ENCODE measurements at regions not wholly inside any gene's neighbourhood (a gene's known extent, or its start where the extent isn't known, plus 50 kb on each side); places are given as distances from the start of the nearest gene placed in this dataset.

DNA sequence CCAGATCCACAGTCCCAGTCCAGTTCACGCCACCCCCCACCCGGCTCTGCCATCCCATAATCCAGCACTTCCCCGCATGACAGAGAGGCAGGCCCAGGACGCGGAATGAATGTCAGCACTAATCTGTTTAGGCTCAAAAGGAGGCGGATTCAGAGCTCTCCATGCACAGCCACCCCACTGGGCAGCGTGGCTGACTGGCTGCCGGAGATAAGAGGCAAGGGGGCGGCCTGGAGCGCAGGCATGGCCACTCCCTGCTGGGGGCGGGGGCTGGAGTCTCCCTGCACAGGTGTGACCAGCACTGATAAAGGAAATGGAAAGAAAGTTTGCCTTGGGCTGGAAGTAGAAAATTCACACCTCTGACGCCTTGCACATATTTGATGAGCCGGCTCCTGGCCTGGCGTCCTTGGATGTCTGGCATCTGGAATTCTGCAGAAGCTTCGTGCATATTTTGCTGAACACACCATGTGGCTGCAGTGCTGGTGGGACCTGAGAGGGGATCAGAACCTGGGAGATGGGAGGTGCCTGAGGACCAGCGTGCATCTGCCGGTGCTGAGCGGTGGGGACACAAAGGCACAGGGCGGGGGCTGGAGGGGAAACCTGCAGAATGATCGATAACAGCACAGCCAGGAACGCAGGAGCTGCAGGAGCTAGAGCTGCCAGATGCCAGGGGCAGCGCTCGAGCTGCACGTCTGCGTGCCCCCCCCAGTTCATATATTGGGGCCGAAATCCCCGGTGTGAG is 344.4 kb downstream of the CTTN start:
- no peak for DNase-seq (ENCODE audit: low spot score)

DNA sequence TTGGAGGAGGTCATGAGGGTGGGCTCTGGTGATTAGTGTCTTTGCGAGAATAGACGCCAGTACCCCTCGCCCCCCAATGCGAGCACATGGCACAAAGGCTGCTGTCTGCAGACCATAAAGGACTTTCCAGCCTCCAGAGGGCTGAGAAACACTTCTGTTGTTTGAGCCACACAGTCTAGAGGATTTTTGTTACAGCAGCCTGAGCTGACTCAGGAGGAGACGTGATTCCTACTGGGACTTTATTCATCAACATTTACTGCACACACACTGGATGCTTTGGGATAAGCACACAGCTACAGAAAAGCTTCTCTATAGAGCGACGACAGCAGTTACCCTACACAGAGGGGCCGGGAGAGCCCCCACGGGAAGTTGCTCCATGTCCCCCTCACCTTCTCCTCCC is 345.0 kb downstream of the CTTN start:
- DNase-seq (ENCODE audit: low spot score), result no peak

DNA sequence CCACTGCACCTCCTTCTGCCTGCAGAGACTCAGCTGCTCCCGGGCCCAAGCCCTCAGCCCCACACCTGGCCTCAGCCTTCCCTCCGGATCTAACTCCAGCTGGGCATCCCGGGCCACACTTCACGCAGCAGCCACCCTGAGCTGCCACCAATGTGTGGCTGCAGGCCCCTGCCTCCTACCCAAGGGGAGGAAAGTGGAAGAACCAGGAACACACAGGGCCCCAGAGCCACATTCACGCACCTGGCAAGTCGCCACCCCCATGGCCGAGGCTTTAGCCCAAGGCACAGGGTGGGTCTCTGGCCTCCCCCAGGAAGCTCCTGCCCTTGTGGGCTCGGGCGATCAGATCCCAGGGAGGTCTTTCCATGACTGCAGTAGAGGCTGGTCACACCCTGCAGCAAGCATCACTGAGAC is 345.6 kb downstream of the CTTN start:
- DNase-seq (ENCODE audit: low spot score), result no peak

DNA sequence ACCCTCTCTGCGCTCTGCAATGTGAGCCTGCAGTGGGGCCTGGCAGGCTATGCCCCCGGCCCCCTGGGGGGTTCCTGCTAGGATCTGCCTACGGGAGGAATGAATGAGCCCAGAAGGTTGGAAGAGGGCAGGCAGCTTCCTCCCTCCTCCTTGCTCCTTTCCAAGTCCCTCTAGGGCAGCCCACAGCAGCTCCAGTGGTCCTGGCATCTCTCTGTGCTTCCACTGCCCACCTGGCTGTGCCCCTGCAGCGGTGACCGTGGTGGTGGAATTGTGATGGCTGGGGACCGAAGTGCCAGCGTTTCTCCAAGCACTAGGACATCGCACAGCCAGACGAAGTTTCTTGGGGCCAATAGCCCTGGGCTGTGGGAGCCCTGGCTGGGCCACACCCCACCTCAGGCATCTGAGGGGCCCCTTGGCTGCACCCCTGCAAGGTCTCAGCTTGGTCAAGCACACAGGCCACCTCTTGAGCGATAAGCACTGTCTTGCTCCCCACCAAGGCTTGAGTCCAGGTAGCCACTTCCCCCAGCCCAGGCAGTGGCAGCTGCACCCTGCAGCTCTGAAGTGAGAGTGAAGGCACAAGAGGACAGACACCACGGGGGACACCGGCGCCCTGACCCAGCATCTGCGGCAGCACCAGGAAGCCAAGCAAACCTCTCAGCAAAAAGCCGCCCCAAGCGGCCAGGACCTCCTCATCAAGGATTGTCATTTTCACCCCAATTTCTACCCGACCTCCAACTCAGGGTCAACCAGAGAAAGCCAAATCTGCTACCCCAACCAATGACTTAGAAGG is 346.3 kb downstream of the CTTN start:
- DNase-seq (ENCODE audit: low spot score), result no peak

DNA sequence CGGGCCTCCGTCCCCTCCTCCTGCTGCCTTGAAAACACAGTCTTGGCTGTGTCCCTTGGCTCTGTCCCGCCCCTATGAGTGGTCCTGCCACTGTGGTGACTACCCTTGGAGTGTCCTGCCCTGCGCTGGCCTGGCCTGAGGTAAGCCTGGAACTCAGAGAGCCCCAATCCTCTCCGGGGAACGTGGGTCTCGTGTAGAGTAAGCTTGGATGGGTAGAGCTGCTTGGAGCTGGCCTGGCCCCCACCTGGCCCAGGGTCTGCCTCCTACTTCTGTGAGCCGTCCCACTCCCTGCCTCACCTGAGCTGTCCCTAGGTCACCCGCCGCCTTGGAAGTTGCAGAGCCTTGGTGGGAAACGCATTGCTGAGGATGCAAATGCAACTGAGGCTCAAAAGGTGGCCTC is 347.1 kb downstream of the CTTN start:
- DNase-seq (ENCODE audit: low spot score), result no peak

DNA sequence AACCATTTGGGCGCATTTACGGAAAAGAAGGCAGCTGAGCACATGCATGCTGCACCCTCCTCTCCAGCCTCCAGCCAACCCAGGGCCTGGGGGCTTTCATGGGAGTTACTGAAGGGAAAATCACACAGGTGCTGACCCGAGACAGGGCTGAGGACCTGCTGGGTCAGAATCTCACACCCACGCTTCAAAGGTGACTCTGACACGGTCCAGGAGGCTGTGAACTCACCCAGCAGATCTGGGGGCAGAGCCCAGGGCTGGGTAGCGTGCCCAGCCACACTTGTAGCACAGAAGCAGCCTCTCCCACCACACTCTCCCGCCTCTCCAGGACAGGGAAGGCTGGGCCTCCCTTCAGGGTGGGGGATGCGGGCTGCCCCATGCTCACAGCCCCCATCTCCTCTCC is 347.6 kb downstream of the CTTN start:
- DNase-seq (ENCODE audit: low spot score), result no peak

DNA sequence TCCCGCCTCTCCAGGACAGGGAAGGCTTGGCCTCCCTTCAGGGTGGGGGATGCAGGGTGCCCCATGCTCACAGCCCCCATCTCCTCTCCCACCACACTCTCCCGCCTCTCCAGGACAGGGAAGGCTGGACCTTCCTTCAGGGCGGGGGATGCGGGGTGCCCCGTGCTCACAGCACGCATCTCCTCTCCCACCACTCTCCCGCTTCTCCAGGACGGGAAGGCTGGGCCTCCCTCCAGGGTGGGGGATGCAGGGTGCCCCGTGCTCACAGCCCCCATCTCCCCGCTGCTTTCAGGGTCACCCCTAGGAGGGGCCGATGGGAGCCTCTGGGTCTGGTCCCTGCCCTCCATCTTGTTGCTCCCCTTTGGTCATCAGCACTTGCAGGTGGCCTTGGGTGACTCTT is 348.0 kb downstream of the CTTN start:
- no peak for DNase-seq (ENCODE audit: low spot score)

DNA sequence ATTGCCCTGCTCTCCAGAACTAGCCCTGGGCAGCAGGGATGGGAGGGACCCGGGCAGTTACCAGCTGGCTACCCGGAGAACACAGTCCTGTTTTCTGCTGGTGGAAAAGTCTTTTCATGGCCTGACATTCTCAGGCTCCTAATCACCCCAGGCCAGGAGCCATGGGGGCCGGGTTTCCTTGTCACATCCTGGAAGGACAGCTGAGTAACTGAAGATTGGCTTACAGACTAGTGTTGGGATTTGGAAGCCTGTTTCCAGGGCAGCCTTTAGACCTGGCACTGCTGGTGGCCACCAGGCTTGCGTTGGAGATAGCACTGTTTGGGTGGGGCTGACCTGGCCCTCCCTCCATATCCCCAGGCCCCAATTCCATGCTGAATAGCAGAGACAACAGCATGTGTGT is 349.0 kb downstream of the CTTN start:
- no peak for DNase-seq (ENCODE audit: low spot score)

DNA sequence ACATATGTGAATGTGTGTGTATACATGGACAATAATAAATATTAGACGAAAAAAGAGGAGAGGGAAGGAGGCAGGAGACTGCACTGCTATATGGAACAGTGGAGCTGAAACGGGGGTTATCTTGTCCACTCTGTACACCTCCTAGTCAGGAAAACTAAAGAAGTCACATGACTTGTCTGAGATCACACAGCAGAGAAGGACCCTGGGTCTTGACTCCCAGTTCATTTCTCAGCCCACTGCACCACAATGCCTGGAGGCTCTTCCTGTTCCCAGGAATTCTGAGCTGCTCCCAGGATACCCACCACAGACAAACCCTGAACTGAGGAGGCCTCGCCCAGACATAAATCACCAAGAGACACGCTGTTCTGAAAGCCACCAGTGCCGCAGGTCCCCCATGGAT is 349.6 kb downstream of the CTTN start:
- DNase-seq (ENCODE audit: low spot score), result no peak

DNA sequence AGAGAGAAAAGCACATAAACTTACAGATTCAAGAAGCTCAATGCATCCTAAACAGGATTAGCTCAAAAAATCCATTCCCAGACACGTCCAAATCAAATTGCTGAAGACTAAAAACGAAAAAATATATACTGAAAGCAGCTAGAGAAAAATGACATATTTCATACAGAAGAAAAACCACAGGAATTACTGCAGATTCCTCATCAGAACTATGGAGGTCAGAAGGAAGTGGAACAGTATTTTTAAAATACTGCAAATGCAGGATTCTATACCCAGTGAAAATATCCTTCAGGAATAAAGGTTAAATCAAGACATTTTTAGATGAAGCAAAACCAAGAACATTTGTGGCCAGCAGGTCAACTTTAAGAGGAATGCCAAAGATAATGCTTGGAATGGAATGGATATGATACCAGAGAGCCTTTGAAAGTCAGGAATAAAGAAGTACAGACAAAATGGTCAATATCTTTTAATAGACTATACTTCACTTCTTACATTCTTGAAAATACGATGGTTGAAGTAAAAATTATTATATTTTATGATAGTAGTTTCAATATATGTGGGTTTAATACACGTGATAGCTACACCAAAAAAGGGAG is 352.9 kb downstream of the CTTN start:
- no peak for DNase-seq (ENCODE audit: low spot score)

DNA sequence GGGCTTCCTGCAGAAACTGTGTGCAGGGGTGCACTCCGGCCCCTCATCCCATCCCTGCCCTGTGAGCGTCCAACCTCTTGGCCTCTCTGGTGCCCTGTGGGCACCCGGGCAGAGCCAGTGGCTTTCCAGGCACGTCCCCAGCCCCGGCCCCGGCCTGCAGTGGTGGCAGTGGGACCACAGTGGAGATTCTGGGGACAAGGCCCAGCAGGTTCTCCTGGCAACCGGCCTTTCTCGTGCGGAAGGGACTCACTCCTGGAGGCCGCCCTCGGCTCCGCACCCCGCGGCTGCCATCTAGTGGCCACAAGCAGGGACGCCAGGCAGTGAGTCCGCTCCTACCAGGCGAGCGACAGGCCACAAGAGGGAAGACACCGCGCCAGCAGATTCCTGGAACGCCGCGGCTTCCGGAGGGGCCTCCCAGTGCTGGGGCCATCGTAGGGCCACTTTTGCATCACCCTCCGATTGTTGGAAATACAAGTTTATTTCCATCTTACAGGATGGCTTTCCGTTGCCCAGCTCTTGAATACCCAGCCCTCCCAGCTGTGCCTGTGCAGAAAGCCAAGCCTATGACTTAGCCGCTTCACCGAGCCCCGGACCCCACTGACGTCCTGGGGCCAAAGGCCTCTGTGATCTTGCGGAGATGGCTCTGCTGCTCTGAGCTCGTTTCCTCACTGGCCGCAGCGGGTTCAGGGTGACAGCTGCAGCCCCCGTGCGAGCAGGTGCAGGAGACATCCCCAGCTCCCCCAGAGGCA is 357.3 kb downstream of the CTTN start:
- DNase-seq (ENCODE audit: low spot score), result peak; percentile 57

DNA sequence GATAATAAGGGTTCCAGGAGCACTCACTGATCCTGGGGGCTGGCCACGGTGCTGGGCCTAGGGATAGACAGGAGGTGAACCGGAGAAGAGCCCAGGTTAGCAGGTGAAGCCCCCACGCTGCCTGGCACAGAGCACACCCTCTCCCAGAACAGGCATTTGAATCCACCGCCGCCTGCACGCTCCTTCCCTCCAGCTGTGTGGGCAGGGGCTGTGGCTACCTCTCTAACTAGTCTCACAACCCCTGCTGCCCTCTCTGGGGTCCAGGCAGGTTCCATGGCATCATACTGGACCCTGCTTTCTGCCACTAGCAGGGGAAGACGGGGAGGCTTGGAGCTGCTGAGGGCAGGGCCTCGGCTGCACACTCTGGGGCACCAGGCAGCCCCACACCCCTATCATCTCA is 358.0 kb downstream of the CTTN start:
- DNase-seq (ENCODE audit: low spot score), result no peak

DNA sequence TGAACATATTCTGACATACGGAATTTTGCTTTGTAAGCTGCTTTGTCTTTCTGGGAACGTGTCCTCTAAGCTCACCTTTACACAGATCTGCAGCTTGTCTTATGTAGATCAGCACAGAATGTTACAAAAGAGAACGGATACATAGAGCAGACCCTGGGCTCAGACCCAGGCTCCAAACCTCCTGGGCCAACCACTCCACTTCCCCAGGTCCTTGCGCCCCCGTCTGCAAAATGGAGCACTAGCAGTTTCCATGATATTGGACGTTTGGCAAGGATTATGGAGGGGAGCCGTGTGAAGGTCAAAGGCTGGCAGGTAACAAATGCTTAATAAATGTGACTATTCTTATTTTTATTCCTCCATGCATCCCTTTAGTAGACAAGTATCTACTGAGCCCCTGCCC is 358.4 kb downstream of the CTTN start:
- no peak for DNase-seq (ENCODE audit: low spot score)

DNA sequence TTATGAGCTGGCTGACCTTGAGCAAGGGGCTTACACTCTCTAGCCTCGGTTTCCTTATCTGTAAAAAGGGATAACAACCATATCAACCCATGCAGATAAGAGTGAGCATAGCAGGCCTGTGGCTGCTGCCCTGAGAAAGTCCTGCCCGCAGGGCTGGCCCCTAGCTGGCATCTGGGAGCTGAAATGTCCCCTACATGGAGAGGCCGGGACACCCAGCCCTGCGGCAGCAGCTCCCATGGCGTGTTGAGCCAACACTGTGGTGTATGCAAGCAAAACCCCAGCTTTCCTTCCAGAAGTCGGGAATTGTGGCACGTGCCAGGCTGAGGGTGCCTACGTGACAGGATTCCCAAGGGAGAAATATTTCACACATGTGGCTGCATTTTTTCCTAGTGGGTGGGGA is 358.9 kb downstream of the CTTN start:
- no peak for DNase-seq (ENCODE audit: low spot score)

DNA sequence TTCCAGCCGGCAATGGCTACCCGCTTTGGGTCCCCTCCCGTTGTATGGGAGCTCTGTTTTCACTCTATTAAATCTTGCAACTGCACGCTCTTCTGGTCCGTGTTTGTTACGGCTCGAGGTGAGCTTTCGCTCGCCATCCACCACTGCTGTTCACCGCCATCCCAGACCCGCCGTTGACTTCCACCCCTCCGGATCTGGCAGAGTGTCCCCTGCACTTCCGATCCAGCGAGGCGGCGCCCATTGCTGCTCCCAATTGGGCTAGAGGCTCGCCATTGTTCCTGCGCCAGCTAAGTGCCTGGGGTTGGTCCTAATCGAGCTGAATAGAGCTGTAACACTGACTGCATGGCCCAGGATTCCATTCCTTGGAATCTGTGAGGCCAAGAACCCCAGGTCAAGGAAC is 359.9 kb downstream of the CTTN start:
- no peak for DNase-seq (ENCODE audit: low spot score)

DNA sequence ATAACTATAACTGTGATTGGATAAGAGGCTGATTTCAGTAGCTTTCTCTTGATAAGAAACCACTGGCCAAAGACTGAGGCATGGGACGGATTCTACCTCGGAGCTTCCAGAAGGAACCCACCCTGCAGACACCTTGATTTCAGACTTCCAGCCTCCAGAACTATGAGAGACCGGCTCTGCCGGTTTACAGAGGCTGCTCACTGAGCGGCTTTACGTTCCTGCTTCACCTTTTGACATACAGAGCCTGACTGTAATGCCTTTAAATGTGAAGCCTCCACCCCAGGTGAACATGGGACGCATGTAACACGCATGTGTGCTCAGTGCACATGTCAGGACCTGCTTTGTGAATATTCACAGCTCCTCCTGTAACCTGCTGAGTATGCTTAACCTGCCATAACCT is 361.5 kb downstream of the CTTN start:
- DNase-seq (ENCODE audit: low spot score), result no peak

DNA sequence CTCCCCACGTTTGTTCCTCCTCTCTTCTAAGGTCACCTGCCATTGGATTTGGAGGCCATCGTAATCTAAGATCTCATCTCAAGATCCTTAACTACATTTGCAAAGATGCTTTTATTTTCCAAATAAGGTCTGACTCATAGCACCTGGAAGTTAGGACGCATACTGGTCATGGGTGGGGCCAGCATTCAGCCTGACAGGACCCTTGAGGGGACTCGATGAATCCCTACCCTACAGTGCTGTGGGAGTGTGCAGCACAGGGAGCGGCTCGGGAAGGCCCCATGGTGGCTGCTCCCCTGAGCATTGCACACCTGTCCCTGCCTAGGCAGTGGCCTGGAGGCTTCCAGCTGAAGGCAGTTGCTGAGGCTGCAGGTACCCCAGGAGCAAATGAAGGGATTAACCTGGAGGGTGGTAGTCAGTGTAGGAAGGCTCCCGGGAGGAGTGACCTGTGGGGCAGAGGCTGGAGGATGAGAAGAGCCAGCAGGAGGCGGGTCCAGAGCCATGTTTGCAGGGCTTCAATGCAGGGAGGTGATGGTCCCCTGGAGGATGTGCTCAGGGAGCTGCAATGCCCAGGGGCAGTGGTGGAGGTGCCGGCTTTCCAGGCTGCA is 362.2 kb downstream of the CTTN start:
- DNase-seq (ENCODE audit: low spot score), result no peak

DNA sequence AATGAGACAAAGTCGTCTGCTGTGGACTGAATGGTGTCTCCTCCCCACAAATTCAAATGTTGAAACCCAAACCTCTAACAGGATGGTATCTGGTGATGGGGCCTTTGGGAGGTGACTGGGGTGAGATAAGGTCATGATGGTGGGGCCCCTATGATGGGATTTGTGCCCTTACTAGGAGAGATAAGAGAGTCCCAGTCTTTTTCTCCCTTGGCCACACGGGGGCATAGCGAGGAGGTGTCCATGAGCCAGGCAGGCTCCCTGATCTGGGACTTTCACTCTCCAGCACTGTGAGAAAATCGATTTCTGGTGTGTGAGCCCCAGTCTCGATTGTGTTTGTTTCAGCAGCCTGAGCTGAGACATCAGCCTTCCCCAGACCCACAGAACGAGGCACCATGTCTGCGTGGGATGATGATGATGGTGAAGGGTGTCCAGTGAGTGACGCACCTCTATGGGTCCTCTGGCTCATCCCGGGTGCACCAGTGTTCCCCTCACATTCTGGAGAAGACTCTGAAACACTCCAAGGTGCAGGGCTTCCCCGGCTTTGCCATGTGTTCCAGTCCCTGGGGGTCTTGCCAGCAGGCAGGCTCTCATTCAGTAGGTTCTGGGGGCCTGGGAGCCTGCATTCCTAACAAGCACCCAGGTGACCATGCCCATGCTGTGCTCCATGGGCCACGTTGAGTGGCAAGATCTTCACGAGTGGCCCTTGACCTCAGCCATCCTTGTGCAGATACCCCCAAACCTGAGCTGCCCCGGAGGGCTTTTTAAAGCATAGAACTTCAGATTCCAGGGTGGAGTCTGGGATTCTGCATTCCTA is 363.0 kb downstream of the CTTN start:
- no peak for DNase-seq (ENCODE audit: low spot score)

DNA sequence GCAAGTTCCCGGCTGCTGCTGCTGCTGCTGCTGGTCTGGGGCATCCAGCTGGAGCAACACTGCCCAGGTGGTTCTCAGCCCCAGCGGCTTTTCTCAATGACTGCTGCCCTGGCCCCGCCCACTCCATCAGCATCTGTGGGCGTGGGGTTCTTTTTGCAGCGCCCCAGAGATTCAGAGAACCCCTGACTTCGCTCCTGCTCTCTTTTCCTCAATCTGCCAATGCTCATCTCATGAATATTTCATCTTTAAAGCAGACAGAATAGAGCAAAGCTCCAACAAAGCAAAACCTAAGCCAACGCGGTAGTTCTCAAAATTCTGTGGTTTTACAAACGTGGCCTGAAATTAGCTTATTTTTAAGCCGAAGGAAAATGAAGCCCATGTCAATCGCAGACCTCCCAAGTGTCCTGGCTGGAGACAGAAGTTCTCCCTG is 363.6 kb downstream of the CTTN start:
- DNase-seq (ENCODE audit: low spot score), result no peak

DNA sequence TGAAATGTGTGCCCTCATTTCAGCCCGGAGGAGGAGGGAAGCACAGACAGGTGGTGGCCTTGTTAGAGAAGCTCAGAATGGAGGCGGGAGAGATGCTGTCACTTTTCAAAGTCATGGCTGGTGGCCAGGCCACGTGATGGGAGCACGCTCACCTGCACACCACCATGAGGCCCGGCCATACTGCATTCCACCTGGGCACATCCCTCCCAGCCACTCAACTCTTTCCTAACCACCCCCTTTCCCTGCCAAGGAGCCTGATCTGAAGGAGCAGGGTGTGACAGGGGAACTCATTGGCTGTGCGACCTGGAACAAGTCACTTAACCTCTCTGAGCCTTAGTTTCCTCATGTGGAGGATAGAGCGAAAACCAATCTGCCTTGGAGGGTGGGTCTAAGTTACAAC is 364.5 kb downstream of the CTTN start:
- DNase-seq (ENCODE audit: low spot score), result no peak

DNA sequence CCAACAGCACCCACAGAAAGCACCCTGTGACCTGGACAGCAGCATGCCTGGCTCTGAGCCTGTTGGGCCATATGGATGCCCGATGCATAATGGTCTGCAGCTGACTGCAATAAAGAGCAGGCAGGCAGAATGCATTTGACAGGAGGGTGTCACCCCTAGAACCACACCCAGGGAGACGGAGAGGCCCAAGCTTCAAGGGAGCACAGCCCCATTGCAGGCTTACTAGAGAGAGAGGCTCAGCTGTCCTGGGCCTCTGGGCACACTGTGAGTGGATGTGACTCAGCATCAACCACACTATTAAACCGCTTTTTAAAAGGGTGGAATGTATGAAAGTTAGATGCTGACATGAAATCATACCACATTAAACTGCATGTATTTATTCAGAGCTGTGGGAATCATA is 365.3 kb downstream of the CTTN start:
- DNase-seq (ENCODE audit: low spot score), result no peak
